Ishikawa (cell line): ENCODE measurements at regions not wholly inside any gene's neighbourhood (a gene's known extent, or its start where the extent isn't known, plus 50 kb on each side); places are given as distances from the start of the nearest gene placed in this dataset.

Experiments used
- FOXM1 ChIP-seq: IDR thresholded peaks from 2 replicates; pipeline ENCODE4 v1.6.1; 2012; ENCODE audit warnings: low read depth, borderline replicate concordance
- MAX ChIP-seq: IDR thresholded peaks from 2 replicates; pipeline ENCODE4 v1.6.1; 2012
- TAF1 ChIP-seq: IDR thresholded peaks from 2 replicates; pipeline ENCODE4 v1.6.1; 2012; ENCODE audit warnings: low read depth, mild to moderate bottlenecking
- TEAD4 ChIP-seq: IDR thresholded peaks from 2 replicates; pipeline ENCODE4 v1.6.1; 2012
- YY1 ChIP-seq: IDR thresholded peaks from 2 replicates; pipeline ENCODE4 v1.6.1; 2012; ENCODE audit warnings: low read depth

- no peak for TF ChIP-seq MAX
- no peak for TF ChIP-seq TEAD4
- TF ChIP-seq YY1 = no peak
- TF ChIP-seq TAF1 = no peak
- TF ChIP-seq FOXM1 = no peak
These were observed 164.4 kb downstream of the TLR4 start for GRCh38 chr9:117868594-117868993.
